ENCODE measurements at regions not wholly inside any gene's neighbourhood (a gene's known extent, or its start where the extent isn't known, plus 50 kb on each side); places are given as distances from the start of the nearest gene placed in this dataset.

DNA sequence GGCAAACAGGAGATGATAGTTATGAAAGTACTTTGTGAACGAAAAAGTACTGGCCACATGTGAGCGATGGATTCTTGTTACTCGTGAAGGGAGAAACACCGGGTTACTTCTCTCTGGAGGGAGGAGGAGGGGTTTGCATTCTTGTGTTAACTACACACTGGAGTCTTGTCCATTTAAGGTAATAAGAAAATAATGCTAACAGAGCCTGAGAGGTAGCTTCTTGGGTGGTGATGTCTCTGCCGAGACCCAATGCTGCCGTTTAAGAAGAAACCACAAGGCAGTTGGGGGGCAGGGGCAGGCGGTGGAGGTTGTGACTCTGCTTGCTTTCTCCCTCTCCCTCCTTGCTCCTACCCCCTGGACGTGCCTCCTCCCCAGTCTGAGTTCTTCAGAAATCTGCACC, 100.9 kb upstream of the ROPN1 start:
- no peak for DNase-seq

DNA sequence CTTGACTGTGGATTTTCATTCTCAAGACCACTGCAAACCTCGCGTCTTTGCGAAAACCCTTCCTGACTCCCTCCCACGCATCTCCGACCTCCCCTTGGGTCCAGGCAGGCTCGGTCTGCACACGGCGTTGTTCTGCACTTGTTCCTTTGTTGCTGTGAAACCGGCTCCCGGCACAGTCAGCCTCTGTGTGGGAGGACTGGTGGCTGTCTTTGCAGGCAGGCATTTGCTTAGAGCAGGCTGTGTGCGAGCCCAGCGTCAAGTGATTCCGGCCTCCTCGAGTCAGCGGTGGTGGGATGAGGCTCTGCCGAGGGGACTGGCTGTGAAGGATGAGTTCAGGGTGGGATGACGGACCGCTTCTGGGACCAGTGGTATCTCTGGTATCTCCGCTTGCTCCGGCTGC, 102.6 kb upstream of the ROPN1 start:
- DNase-seq: no peak

DNA sequence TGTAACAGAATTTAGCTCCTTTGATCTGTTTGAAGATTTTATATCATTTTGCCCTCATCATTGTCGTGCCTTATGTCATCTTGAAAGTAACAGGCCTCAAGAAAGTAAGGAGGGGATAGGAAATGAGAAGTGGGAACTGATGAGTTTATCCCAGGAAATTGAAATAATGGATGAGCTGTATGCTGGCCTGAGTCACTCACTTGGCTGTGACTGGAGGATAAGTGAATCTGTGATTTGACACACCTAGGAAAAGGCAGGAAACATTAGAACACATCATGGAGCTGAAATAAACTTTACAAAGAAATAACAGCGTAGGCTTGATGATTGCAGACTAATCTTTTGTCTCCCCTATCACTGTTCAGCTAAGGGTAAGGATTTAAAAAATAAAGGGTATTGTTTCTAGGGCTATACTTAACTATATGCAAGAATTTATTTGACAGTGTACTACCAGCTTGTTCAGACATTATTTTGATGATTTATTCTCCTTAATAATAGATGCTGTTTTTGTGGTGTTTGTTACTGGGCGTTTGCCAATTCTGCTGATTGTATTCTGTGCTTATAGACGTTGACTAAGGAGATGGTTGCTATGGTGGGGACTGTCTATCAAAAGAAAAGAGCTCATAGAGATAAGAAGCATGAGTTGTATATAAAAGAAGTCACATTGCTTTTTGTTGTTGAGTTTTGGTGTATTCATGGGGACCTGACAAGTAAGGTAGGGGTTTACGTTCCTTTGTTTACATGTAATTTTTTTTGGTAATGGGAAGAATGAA, 105.6 kb upstream of the ROPN1 start:
- no peak for DNase-seq

DNA sequence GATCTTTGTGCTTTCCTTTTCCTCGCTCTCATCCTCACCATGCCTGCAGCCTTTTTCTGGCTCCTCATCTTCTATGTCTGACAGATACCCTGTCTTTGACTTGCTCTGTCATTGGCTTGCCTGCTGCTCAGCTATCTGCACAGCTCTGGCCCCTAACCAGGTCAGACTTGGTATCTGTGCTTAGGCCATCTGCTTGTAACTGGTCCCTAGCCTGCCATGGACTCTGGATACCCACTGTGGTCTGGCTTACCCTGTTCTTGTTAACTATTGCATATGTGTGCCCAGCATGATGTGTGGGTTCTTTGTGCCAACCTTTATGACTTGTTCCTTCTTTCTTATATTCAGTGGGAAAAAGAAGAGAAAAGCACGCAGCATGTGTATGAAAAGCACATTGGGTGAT, 109.7 kb upstream of the ROPN1 start:
- DNase-seq: no peak

DNA sequence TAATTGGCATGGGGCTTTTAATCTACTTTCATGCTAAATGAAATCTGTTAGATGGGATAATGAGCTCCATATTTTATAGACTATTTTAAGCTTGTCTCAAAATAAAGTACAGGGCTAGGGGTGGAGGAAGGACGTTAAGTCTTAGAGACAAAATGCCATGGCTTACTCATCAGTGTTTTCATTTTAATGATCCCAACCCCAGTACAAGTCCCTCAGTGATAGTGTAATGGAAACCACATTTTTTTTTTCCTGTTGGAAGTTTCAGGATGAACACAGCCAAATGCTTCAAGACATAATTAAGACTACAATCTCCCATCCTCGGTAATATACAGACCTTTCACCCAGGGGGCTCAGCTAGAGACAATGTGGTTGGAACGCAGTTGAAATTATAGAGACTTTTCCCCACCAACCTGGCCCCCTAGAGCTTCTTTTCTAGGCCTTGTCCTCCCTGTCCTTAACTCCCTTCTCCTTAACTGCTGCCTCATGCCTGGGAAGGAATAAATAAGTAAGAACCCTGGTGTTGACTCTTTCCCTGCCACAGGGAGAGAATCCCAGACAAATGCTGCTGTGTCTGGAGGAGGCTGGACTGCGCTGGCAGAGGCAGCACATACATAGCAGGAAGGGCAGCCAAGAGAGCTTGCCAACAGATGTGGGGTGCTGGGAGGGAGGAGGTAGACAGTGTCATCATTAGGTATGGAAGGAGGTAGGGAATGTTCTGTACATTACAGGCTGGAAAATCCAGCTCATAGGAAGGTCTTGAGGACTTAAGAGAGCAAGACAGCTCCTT, 115.4 kb upstream of the ROPN1 start:
- no peak for DNase-seq

DNA sequence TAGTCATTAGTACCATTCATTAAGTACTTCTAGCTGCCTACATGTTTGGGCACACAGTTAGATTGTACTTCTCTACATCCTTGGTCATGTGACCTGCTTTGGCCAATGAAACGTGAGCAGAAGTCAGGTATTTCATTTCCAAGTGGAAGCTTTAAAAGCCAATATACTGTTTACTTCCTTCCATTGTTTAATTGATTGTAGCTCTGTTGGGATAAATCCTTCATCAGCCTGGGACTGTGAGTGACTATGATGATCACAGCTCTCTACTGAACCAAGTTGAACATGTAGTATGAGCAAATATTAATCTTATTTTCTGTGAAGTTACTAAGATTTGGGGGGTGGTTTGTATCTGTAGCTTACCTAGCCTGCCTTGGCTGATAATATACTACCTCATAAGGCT, 116.5 kb upstream of the ROPN1 start:
- DNase-seq: no peak

DNA sequence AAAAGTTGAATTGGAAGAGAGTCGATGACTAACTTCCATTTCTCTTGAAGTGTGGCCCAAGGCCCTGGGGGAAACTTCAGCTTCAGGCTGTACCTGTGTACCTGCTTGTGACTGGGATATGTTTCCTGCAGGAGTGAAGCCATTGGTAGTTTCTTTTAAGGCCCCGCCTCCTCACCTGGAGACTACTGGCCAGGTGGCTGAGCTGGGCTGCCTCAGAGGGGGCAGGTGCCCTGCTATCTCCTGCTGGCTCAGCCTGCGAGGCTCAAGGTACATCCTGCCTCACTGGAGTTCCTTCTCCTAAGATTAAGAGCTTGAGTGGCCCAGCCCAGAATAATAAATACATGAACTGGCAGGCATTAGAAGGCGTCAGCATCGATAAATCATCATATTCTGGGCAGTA, 121.6 kb upstream of the ROPN1 start:
- DNase-seq: no peak

DNA sequence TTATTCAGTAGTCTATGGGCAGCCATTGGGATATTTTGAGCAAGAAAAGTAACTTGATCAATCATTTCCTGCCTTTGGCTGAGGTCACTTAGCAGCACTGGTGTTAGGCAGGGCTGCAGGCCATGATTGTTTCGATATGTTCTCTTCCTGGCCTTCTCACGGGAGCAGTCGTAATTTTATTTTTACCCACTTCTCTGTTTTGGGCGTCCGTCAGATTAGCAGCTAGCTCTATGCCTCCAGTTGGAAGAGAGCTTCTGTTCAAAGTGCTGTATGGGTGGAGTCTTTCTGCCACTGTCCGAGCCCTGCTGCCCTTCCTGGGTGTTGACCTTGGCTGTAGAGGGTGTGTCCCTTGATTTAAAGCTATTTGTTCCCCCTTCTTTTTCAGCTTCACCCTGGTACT, 123.4 kb upstream of the ROPN1 start:
- DNase-seq: no peak

DNA sequence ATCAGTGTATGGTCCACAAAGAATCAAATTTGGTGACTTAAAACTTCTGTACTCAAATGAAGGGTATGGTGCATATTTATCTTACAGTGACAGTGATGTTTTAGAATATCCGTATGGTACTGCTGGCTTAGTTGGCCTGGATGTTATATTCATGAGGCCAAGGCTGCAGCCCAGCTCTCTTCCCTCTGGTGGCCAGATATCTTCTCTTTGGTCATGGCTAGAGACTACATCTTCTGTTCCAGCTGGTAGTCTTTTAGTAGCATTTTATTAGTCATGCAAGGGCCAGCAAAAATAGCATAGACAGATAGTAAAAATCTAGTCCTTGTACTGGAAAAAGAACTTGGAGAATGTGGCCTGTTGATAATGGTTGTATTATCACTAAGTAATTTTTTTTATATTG, 124.0 kb upstream of the ROPN1 start:
- DNase-seq: no peak

DNA sequence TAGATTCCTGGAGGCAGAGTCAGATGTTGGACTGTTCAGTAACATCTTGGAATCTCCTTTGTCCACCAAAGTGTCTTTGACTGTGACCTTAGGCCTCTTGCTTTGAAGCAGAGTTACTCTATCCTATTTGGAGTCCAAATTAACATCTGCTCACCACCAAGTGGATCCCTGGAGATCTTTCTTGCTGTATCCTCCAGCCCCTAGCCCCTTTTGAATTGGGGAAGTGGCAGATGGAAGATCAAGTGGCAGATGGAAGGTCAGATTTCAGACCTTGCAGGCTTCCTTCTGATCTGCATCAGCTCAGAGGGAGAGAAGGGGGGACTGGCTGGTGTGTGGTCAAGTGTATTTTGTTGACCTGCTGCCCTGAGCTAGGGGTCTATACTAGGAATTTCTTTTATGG, 125.0 kb upstream of the ROPN1 start:
- no peak for DNase-seq

DNA sequence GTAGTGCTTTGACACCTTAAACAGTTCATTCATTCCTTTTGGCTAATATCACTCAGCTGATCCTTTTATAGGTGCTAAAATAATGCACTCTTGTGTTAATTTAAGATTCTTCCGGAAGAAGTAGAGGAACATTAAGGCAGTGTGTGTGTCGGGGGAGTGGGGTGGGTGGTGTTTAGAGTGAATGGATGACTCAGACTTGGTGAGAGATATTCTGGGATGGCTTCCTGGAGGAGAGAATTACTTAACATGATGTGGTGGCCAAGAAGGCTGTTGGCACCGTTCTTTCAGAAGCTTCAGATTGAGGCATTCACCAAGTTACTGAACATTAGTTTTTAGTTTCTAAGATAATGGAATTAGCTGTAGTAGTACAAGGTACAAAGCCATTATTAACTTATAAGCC, 125.6 kb upstream of the ROPN1 start:
- DNase-seq: no peak

DNA sequence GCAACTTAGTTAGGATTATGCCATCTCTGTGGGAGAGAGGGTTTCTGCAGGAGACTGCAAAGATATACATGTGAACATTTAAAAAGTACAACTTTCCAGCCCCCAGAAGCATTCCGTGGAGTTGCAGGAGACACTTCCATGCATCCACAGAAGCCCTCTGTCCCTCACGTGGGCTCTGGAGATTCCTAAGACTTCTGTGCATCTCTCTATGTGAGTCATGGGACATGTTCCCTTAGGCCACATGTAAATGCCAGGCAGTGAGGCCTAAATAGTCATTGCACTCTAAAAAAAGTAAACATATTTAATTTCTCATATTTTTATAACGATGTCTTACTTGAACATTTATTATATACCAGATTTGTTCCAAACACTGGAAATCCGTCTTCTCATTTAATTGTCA, 126.5 kb upstream of the ROPN1 start:
- no peak for DNase-seq

DNA sequence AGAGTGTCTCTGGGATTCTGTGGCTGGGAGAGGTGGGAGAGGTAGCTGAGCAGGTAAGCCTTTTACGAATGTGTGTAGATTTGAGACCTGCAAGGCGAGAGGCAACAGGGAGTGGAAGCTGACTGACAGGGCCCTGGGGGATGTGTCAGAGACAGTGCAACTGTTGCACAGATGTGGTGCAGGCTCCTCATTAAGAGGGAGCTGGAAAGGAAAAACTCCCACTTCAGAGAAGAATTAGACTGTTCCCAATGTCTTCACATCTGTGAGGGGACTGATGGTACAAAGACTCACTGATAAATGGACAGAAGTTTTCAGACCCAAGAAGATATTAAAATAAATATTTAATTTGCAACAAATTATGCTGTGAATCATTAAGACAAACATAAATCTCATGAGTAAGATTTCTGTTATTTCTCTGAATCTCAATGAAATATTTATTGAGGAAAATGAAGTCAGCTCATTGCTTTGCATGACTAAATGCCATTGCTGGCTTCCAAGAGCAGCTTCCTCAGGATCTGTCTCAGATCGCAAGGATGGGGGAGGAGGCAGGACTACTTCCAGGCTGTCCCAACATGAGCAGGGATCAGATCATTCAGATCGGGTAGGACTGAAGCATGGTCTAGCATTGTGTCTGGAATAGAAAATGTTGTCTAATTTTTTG, 127.3 kb upstream of the ROPN1 start:
- no peak for DNase-seq

DNA sequence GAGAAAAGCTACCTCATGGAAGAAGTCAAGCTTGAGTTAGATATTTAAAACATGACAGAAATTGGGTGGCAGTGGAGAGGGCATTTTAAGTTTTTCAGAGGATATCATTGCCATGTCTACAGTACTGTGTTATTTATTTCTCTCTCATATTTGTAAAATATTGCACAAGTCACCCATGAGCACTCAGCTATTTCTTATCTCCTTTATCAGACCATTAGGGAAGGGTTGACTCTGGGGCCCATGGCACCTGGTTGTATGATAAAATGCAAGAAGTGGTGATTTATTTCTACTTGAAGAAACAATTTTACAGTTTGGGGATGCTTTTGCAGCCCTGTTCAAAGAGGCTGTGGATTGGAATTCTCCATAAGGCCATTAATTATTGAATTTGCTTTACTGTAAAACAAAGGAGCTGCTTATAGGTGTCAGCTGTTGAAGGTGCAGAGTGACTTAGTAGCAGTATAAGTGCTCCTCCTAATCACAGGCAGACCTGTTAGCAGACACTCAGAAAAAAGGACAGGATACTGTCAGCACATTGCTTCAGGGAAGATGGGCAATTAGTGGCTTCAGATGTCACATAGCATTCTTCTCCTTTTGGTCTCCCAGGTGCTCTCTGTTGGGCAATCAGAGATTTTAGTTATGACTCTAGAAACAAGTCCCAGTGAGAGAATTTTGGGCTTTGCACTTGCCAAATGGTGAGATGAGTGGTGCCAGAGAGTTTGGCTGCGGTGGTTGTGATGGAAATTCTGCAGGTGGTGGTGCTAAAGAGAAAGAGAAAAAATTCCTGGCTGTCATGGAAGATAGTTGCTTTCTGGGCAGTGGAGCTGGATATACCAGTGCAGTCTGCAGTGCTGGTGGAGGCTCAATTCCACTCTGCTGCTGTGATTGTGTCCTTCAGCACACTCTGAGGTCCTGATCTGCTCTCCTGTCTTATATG, 129.7 kb upstream of the ROPN1 start:
- no peak for DNase-seq

DNA sequence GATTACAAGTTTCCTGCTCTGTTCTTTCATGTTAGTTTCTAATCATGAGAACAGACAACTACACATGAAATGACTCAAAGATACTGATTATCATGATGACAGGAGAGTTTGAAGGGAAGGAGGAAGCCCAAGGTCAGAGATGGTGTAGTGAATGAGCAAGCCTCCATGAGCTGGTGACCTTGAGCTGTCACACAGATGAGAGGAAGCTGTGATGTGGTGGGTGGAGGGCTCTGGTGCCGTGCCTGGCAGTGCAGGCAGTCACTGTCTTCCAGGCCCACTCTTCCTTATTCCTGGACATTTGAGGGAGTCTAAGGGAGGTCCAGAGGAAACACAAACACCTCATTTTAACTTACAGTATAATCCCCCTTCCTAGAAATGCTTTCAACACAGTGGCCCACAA, 133.4 kb upstream of the ROPN1 start:
- no peak for DNase-seq

DNA sequence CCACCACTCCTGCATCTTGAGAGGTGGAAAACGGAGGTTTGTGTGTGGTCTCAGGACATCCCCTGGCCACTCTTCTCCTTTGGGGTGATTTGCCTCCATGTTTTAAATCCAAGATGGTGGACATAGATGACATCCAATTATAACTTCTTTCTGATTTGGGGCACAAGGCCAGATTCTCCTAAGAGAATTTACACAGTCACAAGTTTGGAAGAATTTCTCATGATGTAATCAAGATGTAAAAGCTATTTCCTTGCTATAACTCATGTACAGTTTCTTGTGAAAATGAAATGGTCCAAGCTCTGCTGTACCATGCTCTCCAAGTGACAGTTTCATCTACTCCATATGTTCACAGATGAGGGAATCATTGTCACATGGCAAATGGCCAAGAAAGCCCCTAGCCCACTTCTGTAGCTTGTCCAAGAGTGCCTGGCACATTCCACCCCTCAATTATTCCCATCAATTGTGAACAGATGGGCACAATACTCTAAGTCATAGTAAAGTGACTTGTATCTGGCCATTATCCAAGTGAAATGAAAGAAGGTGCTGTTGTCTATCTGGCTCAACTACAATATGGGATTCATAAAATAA, 134.6 kb upstream of the ROPN1 start:
- no peak for DNase-seq

DNA sequence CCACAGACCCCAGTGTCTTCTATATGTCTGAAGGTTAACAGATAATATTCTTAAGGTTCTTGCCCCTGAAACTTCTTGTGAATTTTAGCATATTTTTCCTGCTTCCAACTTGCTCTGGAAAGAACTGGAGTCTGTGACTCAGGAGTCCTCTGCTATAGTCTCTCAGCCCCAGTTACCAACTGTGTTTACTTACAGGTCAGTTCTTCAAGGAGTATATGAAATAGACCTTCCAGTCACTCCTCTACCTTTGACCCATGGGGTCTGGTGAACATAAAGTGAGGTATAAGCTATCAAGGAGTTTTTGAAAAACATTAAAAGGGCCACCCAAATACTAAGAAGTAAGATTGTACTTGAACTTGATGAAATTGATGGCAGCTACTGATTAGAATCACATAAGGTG, 139.2 kb upstream of the ROPN1 start:
- DNase-seq: no peak

DNA sequence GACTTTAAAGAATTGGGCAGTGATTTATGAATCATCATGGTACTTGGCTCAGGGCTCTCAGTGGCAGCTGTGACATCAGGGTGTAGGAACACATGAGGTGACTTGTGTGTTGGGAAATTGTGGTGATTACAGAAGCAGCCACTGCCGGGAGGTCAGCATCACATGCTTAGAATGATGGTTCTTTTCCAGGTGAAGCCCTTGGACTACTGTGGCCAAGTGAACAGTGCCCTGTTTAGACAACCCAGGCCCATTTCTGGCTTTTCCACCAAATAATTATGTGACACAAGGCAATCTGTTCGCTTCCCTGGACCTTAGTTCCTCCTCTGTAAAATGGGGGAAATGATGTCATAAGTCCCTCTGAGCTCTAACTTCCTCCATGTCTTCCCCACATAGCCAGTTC, 139.7 kb upstream of the ROPN1 start:
- no peak for DNase-seq

DNA sequence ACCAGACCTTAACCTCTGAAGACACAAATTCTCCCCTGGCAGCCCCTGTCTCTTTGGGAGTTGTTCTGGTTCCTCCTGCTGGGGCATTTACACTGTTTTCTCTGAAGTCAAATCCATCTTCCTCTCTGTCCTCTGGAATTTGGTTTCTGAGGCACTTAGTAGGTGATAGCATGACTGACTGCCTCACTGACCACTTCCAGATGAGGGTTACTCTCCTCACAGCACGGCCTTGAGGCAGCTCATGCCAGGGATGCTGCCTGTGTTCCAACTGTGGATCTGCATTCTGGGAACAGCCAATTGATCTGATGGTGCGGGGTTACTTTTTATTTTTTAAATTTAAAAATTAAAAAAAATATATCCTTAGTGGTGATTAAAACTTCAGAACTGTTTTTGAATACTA, 140.9 kb upstream of the ROPN1 start:
- DNase-seq: no peak

DNA sequence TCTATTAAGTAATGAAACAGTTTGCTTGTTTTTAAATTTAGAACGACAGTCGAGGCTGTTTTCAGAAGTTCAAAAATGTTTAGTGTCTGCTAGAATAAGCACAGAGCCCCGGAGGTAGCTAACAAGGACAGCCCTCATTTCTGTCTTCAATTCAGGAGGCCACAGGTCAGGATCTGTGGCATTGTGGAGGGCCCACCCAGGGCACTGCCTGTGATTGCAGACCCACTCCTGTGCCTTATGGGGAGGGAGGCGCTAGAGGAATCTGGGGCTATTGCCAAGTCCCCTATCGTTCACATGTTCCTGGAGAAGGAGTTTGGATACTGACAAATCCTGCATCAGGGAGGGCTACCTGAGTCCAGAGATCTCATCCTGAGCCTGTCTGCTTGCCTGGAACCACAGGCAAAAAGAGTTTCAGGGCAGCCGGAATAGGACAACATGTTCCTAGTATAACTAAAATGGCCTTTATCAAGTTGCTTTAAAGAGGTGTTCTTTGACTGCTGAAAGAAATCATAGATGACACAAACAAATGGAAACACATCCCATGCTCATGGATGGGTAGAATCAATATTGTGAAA, 141.5 kb upstream of the ROPN1 start:
- no peak for DNase-seq

DNA sequence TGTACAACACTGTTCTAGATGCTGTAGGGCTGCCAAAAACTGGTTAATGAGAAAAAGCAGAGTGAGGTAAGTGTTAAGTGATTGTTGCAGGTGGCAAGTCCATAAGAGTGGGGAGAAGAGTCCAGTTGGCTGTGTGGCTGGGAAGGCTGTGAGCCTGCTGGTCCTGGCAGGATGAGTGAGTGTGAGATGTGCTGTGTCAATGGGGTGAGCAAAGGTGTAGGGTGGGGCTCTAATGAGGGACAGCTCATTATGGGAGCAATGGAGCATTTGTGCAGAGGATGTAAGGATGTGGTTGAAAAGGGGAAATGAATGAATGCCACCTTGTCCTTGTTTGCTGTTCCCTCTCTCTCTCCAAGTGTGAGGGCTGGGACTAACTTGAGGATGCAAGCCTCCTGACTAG, 145.3 kb upstream of the ROPN1 start:
- no peak for DNase-seq

DNA sequence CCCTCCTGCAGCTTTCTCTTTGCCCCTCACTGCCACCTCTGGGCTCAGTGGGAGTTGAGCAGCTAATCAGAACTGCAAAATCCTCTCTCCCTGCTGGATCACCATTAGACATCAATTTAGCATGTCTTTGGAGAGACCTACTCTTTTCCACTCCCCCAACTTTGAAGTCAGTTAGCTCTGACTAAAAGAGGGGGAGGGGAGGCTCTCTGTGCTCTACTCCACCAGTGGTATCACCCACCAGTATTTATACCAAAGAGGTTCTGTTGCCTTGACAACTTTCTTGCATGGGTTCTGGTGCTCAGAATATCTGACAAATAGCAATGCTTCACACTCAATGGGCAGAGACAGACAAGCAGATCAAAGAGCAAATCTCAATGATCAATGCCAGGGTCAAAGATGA, 146.2 kb upstream of the ROPN1 start:
- no peak for DNase-seq
